Mucosa of gallbladder (tissue), 1 donor: ENCODE measurements at regions not wholly inside any gene's neighbourhood (a gene's known extent, or its start where the extent isn't known, plus 50 kb on each side); places are given as distances from the start of the nearest gene placed in this dataset.

Source experiments
- DNase-seq: peaks from one replicate; pipeline ENCODE4 v3.0.0-alpha.2; 2020; ENCODE audit warnings: low spot score
- donor health status: DM: no; HTN: no; CAD: no.

- no peak for DNase-seq
Observed at GRCh38 chr2:45141883-45142866, 132.9 kb upstream of the SIX2 start.

GRCh38 chr2:45140675-45141074 lies 131.4 kb upstream of the SIX2 start:
- DNase-seq = no peak

DNA sequence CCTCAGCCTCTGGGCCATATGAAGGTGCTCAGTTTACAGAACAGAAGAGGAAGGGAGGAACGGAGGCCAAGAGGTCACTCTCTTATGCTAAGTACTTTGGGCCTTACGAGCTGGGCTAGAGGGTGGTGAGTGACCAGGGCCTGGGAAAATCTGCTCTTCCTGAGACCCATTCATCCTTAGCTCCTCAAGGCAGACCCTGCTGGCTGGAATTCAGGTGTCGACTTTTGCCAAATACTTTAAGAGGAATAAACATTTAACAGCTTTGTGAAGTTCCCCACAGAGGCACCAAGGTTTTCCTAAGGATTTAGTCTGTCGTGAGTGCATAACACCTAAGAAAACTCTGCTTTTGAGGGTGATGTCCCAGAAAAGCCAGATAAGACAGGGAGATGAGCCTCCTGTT lies 129.7 kb upstream of the SIX2 start:
- DNase-seq = no peak

DNA sequence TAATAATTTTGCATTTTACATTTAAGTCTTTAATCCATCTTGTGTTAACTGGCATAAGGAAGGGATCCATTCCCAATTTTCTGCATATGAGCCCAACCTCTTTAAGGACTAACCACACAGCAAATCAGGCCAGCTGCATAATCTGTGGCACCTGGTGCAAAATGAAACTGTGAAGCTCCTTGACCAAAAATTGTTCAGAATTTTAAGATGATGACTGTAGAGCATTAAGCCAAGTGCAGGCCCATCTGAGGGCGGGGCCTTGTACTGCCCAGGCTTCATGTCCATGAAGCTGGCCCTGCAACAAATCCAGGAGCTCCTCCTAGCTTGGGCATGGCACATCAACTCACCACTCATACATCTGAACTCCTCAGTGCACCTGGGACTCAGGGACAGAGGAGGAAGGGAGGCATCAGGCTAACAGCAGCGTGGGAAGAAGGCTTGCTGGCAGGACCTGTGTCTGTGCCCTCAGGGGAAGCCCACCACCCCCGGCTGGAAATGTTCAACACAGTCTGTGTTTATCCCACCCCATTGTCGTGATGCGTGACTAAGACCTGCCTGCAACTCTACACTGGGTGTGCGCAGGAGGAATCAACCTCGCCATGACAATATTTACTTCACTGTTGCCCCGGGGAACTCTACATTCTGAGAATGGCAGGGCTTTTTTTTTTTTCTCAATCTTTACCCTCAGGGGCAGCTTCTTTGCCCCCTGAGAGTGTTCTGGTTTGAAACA lies 128.9 kb upstream of the SIX2 start:
- no peak for DNase-seq

GRCh38 chr2:45134726-45135125 lies 125.5 kb upstream of the SIX2 start:
- DNase-seq = no peak

GRCh38 chr2:45134014-45134413 lies 124.8 kb upstream of the SIX2 start:
- no peak for DNase-seq

DNA sequence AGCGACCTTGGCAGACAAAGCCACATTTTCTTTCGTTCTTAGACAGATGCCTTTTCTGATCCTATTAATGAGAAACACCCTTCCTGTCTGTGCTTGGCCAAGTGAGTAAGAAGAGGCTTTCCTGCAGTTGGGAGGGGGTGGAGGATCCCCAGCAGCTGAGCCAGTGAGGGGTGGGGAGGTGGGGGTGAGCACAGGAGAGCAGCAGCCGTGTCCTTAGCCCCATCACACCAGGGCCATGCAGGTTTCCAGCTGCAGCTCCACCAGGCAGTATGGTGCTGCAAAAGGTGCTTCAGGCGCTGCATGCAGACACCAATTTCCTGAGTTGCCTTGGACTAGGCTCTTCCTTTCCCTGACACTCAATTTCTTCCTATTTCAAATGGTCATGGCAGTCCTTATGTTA lies 123.3 kb upstream of the SIX2 start:
- no peak for DNase-seq

DNA sequence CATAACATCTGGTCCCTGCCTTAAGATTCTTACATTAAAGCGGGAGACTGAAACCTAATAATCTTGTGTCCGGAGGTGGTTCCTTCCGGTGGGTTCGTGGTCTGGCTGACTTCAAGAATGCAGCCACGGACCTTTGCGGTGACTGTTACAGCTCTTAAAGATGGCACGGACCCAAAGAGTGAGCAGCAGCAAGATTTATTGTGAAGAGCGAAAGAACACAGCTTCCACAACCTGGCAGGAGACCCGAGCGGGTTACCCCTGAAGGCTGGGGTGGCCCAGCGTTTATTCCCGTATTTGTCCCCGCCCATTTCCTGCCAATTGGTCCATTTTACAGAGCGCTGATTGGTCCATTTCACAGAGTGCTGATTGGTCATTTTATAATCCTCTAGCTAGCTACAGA lies 122.3 kb upstream of the SIX2 start:
- no peak for DNase-seq

DNA sequence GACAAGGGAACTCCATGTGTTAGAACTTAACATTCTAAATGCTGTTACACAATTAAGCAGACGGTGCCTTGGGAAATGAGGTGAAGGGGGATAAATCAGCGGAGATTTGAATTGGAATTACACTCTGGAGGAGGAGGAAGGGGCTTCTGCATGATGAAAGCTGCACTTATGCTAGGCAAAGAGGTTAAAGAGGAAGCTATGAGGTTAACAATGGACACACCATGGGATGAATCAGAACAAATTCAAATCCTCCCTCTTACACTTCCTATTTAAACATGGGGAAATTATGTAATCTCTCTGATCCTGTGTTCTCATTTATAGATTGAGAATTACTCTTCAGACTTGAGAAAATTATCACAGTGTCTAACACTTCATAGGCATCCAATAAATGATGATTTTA lies 121.5 kb upstream of the SIX2 start:
- DNase-seq = no peak

- DNase-seq = no peak
Observed at GRCh38 chr2:45128580-45128997, 119.3 kb upstream of the SIX2 start.

- DNase-seq = no peak
Observed at GRCh38 chr2:45127891-45128290, 118.6 kb upstream of the SIX2 start.

DNA sequence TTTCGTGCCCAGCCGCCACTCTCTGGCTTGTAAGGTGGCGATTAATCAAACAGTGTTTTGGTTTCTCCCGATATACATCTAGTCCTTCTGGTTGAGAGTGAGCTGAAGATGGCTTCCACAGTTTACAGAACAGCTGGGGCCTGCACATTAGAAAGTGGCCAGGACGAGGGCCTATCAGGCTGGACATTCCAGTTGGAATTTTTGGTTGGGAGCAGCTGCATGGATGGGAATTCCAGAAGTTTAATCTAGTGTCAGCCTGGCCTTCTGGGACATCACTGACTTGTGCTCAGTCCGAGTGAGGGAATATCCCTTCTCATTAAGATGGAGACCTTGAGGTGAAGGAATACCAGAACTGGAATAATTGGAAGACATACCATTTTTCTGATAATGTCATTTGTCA lies 118.1 kb upstream of the SIX2 start:
- DNase-seq = no peak

GRCh38 chr2:45125232-45125631 lies 116.0 kb upstream of the SIX2 start:
- no peak for DNase-seq

- DNase-seq = no peak
Observed at GRCh38 chr2:45124456-45124855, 115.2 kb upstream of the SIX2 start.

DNA sequence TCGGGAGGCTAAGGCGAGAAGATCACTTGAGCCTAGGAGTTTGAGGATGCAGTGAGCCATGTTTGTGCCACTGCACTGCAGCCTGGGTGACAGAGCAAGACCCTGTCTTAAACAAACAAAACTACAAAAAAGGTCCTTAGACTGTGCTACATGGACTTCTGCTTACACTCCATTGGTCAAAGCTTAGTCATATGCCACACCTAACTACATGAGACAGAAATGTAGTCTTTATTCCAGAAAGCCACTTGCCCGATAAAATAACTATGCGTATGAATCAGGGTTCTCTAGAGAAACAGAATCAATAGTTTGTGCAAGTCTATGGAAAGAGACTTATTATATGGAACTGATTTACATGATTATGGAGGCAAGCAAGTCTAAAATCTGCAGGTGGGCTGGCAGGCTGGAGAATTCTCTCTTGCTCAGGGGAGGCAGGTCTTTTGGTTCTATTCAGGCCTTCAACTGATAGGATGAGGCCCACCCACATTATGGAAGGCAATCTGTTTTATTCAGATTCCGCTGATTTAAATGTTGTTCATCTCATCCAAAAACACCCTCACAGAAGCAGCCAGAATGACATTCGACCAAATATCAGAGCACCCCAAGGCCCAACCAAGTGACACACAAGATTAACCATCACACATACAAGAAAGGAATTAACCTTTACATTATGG lies 114.4 kb upstream of the SIX2 start:
- DNase-seq = no peak

DNA sequence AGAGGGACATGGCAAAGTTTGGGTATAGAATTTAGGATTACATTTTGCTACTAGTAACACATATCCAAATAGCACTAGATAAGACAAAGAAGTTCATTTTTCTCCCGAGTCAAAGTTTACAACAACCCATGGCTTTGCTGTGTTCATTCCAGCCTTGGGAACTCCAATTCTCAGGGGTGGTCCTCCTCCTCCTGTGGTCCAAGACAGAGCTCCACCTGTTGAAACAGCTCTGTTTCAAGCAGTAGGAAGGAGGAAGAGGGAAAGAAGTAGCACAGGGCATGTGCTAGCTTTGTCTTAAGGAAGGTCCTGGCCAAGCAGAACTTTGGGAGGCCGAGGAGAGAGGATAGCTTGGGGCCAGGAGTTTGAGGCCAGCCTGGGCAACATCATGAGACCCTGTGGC lies 113.8 kb upstream of the SIX2 start:
- DNase-seq = no peak

DNA sequence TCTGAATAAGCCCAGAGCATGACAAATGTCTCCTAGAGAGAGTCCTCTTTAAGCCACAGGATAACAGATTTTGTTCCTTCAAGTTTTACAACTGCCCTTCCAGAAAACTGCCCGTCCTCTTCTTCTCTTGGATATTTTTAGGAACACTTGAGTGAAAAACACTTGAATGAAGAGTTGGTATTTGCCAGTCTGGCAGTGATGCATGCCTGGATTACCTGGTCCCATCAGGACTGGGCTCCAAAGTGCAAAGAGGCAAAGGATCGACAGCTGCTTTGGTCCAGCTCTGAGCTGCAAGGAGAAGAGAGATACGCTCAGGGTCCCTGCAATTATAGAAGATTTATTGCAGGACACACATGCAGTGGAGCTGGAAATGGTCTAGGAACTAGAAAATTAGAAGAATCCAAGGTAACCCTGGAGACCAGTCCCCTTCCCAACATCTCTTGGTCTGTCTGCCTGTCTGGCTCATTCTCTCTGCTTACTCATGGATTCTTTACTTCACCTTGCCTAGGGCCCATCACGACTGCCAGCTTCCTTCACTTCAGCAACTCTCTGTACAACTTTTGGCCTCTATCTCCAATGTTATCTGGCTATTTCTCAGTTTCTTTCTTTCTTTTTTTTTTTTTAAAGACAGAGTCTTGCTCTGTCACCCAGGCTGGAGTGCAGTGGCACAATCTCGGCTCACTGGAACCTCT lies 112.1 kb upstream of the SIX2 start:
- no peak for DNase-seq

- DNase-seq = no peak
Observed at GRCh38 chr2:45120546-45120945, 111.3 kb upstream of the SIX2 start.

DNA sequence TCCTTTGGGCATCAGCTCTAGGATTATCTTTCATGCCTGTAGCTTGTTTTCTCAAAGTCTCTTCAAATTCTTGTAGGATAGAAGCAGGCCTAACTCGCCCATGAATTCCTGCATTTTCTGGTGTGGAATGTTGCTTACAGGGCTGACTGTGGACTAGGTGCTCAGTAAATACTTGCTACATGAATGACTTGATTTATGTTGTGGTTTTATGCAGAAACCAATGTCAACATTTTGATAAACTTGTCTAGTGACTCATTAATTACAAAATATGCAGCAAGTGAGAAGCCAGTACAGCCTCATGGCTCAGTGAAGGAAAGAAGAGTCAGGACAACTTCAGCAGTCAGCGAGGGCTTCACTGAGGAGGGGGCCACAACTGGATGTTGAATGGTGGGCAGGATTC lies 110.6 kb upstream of the SIX2 start:
- no peak for DNase-seq

DNA sequence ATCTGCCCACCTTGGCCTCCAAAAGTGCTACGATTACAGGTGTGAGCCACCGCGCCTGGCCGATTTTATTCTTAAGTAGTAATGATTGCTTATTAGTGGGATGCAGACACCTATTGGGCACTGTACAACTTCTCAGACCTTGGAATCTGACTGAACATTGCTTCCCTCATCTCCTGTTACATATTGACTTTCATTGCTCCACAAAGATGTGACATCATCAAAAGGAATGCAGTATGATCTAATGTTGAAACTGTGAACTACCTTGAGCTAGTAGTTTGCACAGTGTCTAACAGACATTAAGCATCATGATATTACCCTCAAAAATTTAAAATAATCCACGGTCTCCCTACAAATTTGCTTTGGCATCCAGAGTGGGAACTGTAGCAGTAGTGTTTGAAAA lies 109.8 kb upstream of the SIX2 start:
- no peak for DNase-seq

- DNase-seq = no peak
Observed at GRCh38 chr2:45117383-45117782, 108.1 kb upstream of the SIX2 start.

- no peak for DNase-seq
Observed at GRCh38 chr2:45115181-45115580, 105.9 kb upstream of the SIX2 start.
